ENCODE measurements at regions not wholly inside any gene's neighbourhood (a gene's known extent, or its start where the extent isn't known, plus 50 kb on each side); places are given as distances from the start of the nearest gene placed in this dataset.

DNA sequence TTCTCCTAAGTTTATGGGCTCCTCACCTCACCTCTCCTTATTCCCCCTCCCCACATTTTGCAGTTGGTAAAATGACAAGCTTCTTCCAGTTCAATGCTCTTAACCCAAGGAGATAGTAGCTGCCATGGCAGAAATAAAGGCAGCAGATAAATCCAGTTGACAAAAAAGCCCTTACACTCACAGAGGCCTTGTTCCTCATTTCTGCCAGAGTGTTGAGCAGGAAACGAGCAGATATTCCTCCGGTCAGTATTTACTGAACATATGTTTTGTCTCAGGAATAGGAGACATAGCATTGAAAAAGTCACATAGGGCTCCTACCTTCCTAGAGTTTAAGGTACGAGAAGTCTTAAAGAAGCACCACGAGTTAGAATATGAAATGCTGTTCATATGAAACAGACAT lies 493.7 kb upstream of the TNP1 start:
- no peak overlapping the region for H2AFZ ChIP-seq (ENCODE audit: low read depth)
- H3K4me1 ChIP-seq (ENCODE audit: control insufficient read depth in 1 of 2, insufficient read depth in 2 of 2, low read depth in 1 of 2, low read length in 1 of 2), result peaks cover 2 to 8% of the 10 kb centered on the region in 2 experiments; a peak in 3 of 4 replicates
- H3K27me3 ChIP-seq (ENCODE audit: insufficient read depth), result no peaks in the 10 kb centered on the region
- no peak overlapping the region for H3K4me2 ChIP-seq
- H4K20me1 ChIP-seq (ENCODE audit: insufficient read depth), result no peaks in the 10 kb centered on the region
- ChIA-PET CTCF (no interaction called here), POLR2A (no interaction called here)
- WGBS (ENCODE audit: low lambda C conversion rate), result 85% methylated on average over 4 of the region's 4 CpGs
- DNase-seq, result no peak
- H3K4me3 ChIP-seq (ENCODE audit: low read depth in 2 of 2, low read length in 1 of 2), result no peak overlapping the region
- H3K9me3 ChIP-seq, result 0 out of 2 replicates have a peak, but pooled peaks cover under 1% of the 10 kb centered on the region
- no peaks in the 10 kb centered on the region for H3F3A ChIP-seq (replicated peaks; ENCODE audit: insufficient read depth)
- no peaks in the 10 kb centered on the region for H3K9me2 ChIP-seq
- H3K79me2 ChIP-seq (ENCODE audit: insufficient read depth), result no peaks in the 10 kb centered on the region
- no peak overlapping the region for H3K9ac ChIP-seq
- no peaks in the 10 kb centered on the region for H3K36me3 ChIP-seq (replicated peaks in 1 of 2; ENCODE audit: control insufficient read depth in 1 of 2, insufficient read depth in 2 of 2, low read length in 1 of 2)
- TF ChIP-seq, protein P1, sequence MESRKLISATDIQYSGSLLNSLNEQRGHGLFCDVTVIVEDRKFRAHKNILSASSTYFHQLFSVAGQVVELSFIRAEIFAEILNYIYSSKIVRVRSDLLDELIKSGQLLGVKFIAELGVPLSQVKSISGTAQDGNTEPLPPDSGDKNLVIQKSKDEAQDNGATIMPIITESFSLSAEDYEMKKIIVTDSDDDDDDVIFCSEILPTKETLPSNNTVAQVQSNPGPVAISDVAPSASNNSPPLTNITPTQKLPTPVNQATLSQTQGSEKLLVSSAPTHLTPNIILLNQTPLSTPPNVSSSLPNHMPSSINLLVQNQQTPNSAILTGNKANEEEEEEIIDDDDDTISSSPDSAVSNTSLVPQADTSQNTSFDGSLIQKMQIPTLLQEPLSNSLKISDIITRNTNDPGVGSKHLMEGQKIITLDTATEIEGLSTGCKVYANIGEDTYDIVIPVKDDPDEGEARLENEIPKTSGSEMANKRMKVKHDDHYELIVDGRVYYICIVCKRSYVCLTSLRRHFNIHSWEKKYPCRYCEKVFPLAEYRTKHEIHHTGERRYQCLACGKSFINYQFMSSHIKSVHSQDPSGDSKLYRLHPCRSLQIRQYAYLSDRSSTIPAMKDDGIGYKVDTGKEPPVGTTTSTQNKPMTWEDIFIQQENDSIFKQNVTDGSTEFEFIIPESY (IDR thresholded peaks at IDR 0.05; ENCODE audit: borderline replicate concordance, low read depth), result no peak
- TF ChIP-seq, protein P2, sequence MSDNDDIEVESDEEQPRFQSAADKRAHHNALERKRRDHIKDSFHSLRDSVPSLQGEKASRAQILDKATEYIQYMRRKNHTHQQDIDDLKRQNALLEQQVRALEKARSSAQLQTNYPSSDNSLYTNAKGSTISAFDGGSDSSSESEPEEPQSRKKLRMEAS (IDR thresholded peaks at IDR 0.05; ENCODE audit: low read depth), result no peak
- TF ChIP-seq MXI1 (IDR thresholded peaks at IDR 0.05; ENCODE audit: low read depth, low read length), result no peak
- TF ChIP-seq POLR2AphosphoS5 (IDR thresholded peaks at IDR 0.05; ENCODE audit: low read depth, low read length), result no peak
- no peak for TF ChIP-seq NRF1 (IDR thresholded peaks at IDR 0.05; ENCODE audit: low read depth, low read length)
- no peak for TF ChIP-seq JUND (IDR thresholded peaks at IDR 0.05)
- no peak for TF ChIP-seq EZH2phosphoT487 (IDR thresholded peaks at IDR 0.05; ENCODE audit: borderline replicate concordance, low read depth)
- TF ChIP-seq, protein P3, sequence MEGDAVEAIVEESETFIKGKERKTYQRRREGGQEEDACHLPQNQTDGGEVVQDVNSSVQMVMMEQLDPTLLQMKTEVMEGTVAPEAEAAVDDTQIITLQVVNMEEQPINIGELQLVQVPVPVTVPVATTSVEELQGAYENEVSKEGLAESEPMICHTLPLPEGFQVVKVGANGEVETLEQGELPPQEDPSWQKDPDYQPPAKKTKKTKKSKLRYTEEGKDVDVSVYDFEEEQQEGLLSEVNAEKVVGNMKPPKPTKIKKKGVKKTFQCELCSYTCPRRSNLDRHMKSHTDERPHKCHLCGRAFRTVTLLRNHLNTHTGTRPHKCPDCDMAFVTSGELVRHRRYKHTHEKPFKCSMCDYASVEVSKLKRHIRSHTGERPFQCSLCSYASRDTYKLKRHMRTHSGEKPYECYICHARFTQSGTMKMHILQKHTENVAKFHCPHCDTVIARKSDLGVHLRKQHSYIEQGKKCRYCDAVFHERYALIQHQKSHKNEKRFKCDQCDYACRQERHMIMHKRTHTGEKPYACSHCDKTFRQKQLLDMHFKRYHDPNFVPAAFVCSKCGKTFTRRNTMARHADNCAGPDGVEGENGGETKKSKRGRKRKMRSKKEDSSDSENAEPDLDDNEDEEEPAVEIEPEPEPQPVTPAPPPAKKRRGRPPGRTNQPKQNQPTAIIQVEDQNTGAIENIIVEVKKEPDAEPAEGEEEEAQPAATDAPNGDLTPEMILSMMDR (IDR thresholded peaks at IDR 0.05), result no peak
- TF ChIP-seq RCOR1 (IDR thresholded peaks at IDR 0.05; ENCODE audit: low read length), result no peak
- no peak for TF ChIP-seq FOXM1 (IDR thresholded peaks at IDR 0.05; ENCODE audit: low read depth)
- TF ChIP-seq, protein P4, sequence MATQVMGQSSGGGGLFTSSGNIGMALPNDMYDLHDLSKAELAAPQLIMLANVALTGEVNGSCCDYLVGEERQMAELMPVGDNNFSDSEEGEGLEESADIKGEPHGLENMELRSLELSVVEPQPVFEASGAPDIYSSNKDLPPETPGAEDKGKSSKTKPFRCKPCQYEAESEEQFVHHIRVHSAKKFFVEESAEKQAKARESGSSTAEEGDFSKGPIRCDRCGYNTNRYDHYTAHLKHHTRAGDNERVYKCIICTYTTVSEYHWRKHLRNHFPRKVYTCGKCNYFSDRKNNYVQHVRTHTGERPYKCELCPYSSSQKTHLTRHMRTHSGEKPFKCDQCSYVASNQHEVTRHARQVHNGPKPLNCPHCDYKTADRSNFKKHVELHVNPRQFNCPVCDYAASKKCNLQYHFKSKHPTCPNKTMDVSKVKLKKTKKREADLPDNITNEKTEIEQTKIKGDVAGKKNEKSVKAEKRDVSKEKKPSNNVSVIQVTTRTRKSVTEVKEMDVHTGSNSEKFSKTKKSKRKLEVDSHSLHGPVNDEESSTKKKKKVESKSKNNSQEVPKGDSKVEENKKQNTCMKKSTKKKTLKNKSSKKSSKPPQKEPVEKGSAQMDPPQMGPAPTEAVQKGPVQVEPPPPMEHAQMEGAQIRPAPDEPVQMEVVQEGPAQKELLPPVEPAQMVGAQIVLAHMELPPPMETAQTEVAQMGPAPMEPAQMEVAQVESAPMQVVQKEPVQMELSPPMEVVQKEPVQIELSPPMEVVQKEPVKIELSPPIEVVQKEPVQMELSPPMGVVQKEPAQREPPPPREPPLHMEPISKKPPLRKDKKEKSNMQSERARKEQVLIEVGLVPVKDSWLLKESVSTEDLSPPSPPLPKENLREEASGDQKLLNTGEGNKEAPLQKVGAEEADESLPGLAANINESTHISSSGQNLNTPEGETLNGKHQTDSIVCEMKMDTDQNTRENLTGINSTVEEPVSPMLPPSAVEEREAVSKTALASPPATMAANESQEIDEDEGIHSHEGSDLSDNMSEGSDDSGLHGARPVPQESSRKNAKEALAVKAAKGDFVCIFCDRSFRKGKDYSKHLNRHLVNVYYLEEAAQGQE (IDR thresholded peaks at IDR 0.05; ENCODE audit: low read depth, low read length), result no peak
- TF ChIP-seq, protein P5, sequence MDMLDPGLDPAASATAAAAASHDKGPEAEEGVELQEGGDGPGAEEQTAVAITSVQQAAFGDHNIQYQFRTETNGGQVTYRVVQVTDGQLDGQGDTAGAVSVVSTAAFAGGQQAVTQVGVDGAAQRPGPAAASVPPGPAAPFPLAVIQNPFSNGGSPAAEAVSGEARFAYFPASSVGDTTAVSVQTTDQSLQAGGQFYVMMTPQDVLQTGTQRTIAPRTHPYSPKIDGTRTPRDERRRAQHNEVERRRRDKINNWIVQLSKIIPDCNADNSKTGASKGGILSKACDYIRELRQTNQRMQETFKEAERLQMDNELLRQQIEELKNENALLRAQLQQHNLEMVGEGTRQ (IDR thresholded peaks at IDR 0.05; ENCODE audit: borderline replicate concordance, low read depth, low read length), result no peak
- no peak for TF ChIP-seq GATA2 (CRISPR knock-in tag; IDR thresholded peaks at IDR 0.05)
- no peak for TF ChIP-seq TAF1 (IDR thresholded peaks at IDR 0.05; ENCODE audit: borderline replicate concordance, low read depth, low read length)
- TF ChIP-seq, protein P6, sequence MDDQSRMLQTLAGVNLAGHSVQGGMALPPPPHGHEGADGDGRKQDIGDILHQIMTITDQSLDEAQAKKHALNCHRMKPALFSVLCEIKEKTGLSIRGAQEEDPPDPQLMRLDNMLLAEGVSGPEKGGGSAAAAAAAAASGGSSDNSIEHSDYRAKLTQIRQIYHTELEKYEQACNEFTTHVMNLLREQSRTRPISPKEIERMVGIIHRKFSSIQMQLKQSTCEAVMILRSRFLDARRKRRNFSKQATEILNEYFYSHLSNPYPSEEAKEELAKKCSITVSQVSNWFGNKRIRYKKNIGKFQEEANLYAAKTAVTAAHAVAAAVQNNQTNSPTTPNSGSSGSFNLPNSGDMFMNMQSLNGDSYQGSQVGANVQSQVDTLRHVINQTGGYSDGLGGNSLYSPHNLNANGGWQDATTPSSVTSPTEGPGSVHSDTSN (IDR thresholded peaks at IDR 0.05), result no peak
- no peak for TF ChIP-seq CHD2 (IDR thresholded peaks at IDR 0.05; ENCODE audit: low read length, partially characterized antibody)
- no peak for TF ChIP-seq ELF1 (IDR thresholded peaks at IDR 0.05)
- TF ChIP-seq RAD21 (IDR thresholded peaks at IDR 0.05; ENCODE audit: low read length), result no peak
- no peak for TF ChIP-seq SIN3A (IDR thresholded peaks at IDR 0.05; ENCODE audit: borderline replicate concordance, low read depth, low read length)
- TF ChIP-seq TEAD4 (IDR thresholded peaks at IDR 0.05; ENCODE audit: borderline replicate concordance, insufficient read depth), result no peak
- no peak overlapping the region for H3K27ac ChIP-seq (ENCODE audit: low read depth in 2 of 2, low read length in 1 of 2)
